IMR-90 (cell line): ENCODE measurements at regions not wholly inside any gene's neighbourhood (a gene's known extent, or its start where the extent isn't known, plus 50 kb on each side); places are given as distances from the start of the nearest gene placed in this dataset.

Experiments
- ATAC-seq: fragments of 200-7000 bp; cut with Tn5 transposase; 2 replicates; pipeline ENCODE4 v1.9.1; 2020; ENCODE audit warnings: low read depth, mild to moderate bottlenecking, moderate library complexity
- BruUV-seq: library from RNA; stranded (reverse); fragments of 400-500 nt; replicated peaks from 2 replicates; lab custom pipeline; 2021; lab: Mats Ljungman, UMichigan
- CTCF ChIA-PET: fragments of 300-600 bp; formaldehyde crosslinking; extraction: SDS; loops from one replicate; lab custom pipeline; 2021; ENCODE audit warnings: antibody characterized with exemption; lab: Yijun Ruan, JAX
- POLR2A ChIA-PET: fragments of 300-600 bp; sonication (Branson Sonifier 250); formaldehyde crosslinking; loops from one replicate; lab custom pipeline; 2022; ENCODE audit warnings: antibody characterized with exemption; ENCODE audit not compliant: unreplicated experiment; lab: Charles Lee
- DNase-seq: peaks from one replicate; pipeline ENCODE4 v3.0.0; 2013
- H2AFZ ChIP-seq: replicated peaks from 2 replicates; pipeline ENCODE3; 2013; ENCODE audit warnings: low read length, mild to moderate bottlenecking; ENCODE audit not compliant: poor library complexity
- H2AK5ac ChIP-seq: 2 replicates; pipeline ENCODE4 v1.6.1; 2013; ENCODE audit warnings: low read depth, low read length, inconsistent platforms
- H2AK9ac ChIP-seq: replicated peaks from 2 replicates; pipeline ENCODE3; 2013; ENCODE audit warnings: mild to moderate bottlenecking, low read depth, low read length, moderate library complexity; ENCODE audit not compliant: poor library complexity
- H2BK120ac ChIP-seq: 2 replicates; pipeline ENCODE4 v1.6.1; 2013; ENCODE audit warnings: low read depth, low read length, inconsistent platforms
- H2BK15ac ChIP-seq: 3 replicates; pipeline ENCODE4 v1.6.1; 2013; ENCODE audit warnings: low read depth, low read length, inconsistent platforms
- H2BK20ac ChIP-seq: 2 replicates; pipeline ENCODE4 v1.6.1; 2013; ENCODE audit warnings: low read depth, mild to moderate bottlenecking, inconsistent platforms, low read length, moderate library complexity
- H2BK5ac ChIP-seq: 2 replicates; pipeline ENCODE4 v1.6.1; 2013; ENCODE audit warnings: mild to moderate bottlenecking, low read depth, low read length, inconsistent platforms; ENCODE audit not compliant: poor library complexity, severe bottlenecking
- H3K14ac ChIP-seq: replicated peaks from 2 replicates; pipeline ENCODE4 v1.6.1; 2013; ENCODE audit warnings: low read depth, low read length, inconsistent platforms
- H3K18ac ChIP-seq: 2 replicates; pipeline ENCODE4 v1.6.1; 2013; ENCODE audit warnings: low read depth, low read length, control low read depth
- H3K23ac ChIP-seq: 2 replicates; pipeline ENCODE4 v1.6.1; 2013; ENCODE audit warnings: low read depth, low read length, inconsistent platforms
- H3K27ac ChIP-seq: 2 replicates; pipeline ENCODE4 v1.5.1; 2013; ENCODE audit warnings: mild to moderate bottlenecking, control low read depth, low read length; ENCODE audit not compliant: insufficient read depth
- H3K27me3 ChIP-seq: 2 replicates; pipeline ENCODE4 v1.6.1; 2013; ENCODE audit warnings: low read length; ENCODE audit not compliant: control insufficient read depth, insufficient read depth
- H3K36me3 ChIP-seq: 2 replicates; pipeline ENCODE4 v1.6.1; 2013; ENCODE audit warnings: low read length, mixed read lengths; ENCODE audit not compliant: control insufficient read depth, insufficient read depth
- H3K4ac ChIP-seq: 2 replicates; pipeline ENCODE4 v1.6.1; 2013; ENCODE audit warnings: low read depth, low read length, inconsistent platforms
- H3K4me1 ChIP-seq: 2 replicates; pipeline ENCODE4 v1.6.1; 2013; ENCODE audit warnings: low read length, mixed read lengths; ENCODE audit not compliant: control insufficient read depth, insufficient read depth
- H3K4me2 ChIP-seq: 2 replicates; pipeline ENCODE4 v1.6.1; 2013; ENCODE audit warnings: low read depth, mild to moderate bottlenecking, control low read depth, low read length, moderate library complexity
- H3K4me3 ChIP-seq: 2 replicates; pipeline ENCODE4 v1.5.1; 2013; ENCODE audit warnings: low read depth, mild to moderate bottlenecking, control low read depth, low read length, moderate library complexity; ENCODE audit not compliant: insufficient read depth
- H3K56ac ChIP-seq: 2 replicates; pipeline ENCODE4 v1.6.1; 2013; ENCODE audit warnings: low read length, inconsistent platforms; ENCODE audit not compliant: insufficient read depth; ENCODE audit errors: extremely low read depth
- H3K79me1 ChIP-seq, 2 experiments: 2 replicates each; pipeline ENCODE4 v1.6.1; 2013; ENCODE audit warnings: low read length in 2 of 2, inconsistent platforms in 1 of 2, low read depth in 1 of 2
- H3K9ac ChIP-seq: 2 replicates; pipeline ENCODE4 v1.6.1; 2013; ENCODE audit warnings: low read depth, low read length, control low read depth
- H3K9me1 ChIP-seq: 2 replicates; pipeline ENCODE4 v1.6.1; 2013; ENCODE audit warnings: low read length, inconsistent platforms; ENCODE audit not compliant: insufficient read depth
- H3K9me3 ChIP-seq: 2 replicates; pipeline ENCODE4 v1.6.1; 2013; ENCODE audit warnings: low read length; ENCODE audit not compliant: control insufficient read depth, insufficient read depth
- H4K20me1 ChIP-seq: 2 replicates; pipeline ENCODE4 v1.6.1; 2013; ENCODE audit warnings: low read length, inconsistent platforms; ENCODE audit not compliant: insufficient read depth
- H4K5ac ChIP-seq: 2 replicates; pipeline ENCODE4 v1.6.1; 2013; ENCODE audit warnings: mild to moderate bottlenecking, low read depth, low read length, control low read depth
- H4K8ac ChIP-seq, 2 experiments: 2 replicates each; pipeline ENCODE4 v1.6.1; 2013; ENCODE audit warnings: low read depth in 2 of 2, low read length in 2 of 2, control low read depth in 1 of 2, inconsistent platforms in 1 of 2
- H4K91ac ChIP-seq: 2 replicates; pipeline ENCODE4 v1.6.1; 2013; ENCODE audit warnings: low read depth, low read length, inconsistent platforms; ENCODE audit not compliant: insufficient read depth
- CHD1 ChIP-seq: IDR thresholded peaks from 2 replicates; pipeline ENCODE4 v1.6.1; 2012; ENCODE audit warnings: low read depth, low read length, improper control_type of control experiment
- MAZ ChIP-seq: IDR thresholded peaks from 2 replicates; pipeline ENCODE4 v1.6.1; 2012; ENCODE audit warnings: low read depth, mild to moderate bottlenecking, low read length, improper control_type of control experiment, moderate library complexity, borderline replicate concordance
- MXI1 ChIP-seq: IDR thresholded peaks from 2 replicates; pipeline ENCODE4 v1.6.1; 2012; ENCODE audit warnings: low read depth, mild to moderate bottlenecking, low read length, moderate library complexity, borderline replicate concordance
- WGBS, 2 experiments: methylation state at CpG; one replicate each; pipeline versions ENCODE4 v1.1.5 to v1.1.7; 2013; ENCODE audit warnings: missing lambda C conversion rate in 2 of 2; ENCODE audit not compliant: insufficient read length in 1 of 2; ENCODE audit errors: extremely low coverage in 2 of 2; 5-methylcytosine and 5-hydroxymethylcytosine counted together
- dilution Hi-C: fragments of 300-500 bp; cut with HindIII; formaldehyde crosslinking; loops from one replicate; pipeline ENCODE4 v1.14.3; 2018; ENCODE audit warnings: low sequenced_read_pairs; ENCODE audit not compliant: unreplicated experiment
- in situ Hi-C: fragments of 300-500 bp; cut with MboI; formaldehyde crosslinking; loops from 3 replicates; pipeline ENCODE4 v1.14.3; 2019; ENCODE audit warnings: low sequenced_read_pairs, inconsistent platforms, mixed read lengths
- intact Hi-C: fragments of 100-400 bp; cut with micrococcal nuclease; formaldehyde crosslinking; loops from 2 replicates; pipeline ENCODE4 v1.10.0; 2022

DNA sequence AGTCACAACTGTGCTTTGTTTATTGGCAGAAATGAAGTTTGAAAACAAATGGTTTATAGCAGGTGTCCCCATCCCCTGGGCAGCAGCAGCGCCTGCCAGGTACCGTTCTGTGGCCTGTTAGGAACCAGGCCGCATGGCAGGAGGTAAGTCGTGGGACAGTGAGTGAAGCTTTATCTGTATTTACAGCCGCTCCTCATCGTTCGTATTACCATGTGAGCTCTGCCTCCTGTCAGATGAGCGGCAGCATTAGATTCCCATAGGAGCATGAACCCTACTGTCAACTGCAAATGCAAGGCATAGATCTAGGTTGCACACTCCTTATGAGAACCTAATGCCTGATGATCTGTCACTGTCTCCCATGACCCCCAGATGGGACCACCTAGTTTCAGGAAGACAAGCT lies 63.4 kb upstream of the SOD1 start:
- no peaks in the 10 kb centered on the region for H3K4me1 ChIP-seq
- H3K4me3 ChIP-seq = no peak overlapping the region
- no TSS peak for BruUV-seq
- H3K4ac ChIP-seq = no peak overlapping the region
- dilution Hi-C loops (no loop called here), intact Hi-C loops (no loop called here), in situ Hi-C loops (no loop called here)
- no peak overlapping the region for H3K56ac ChIP-seq
- H3K4me2 ChIP-seq = no peak overlapping the region
- H3K27me3 ChIP-seq = no peaks in the 10 kb centered on the region; the same call in 1 of the 2 replicates
- no peak overlapping the region for H2BK20ac ChIP-seq
- H3K79me1 ChIP-seq = no peaks in the 10 kb centered on the region
- H2BK120ac ChIP-seq = no peak overlapping the region
- CTCF ChIA-PET = no interaction called here
- no peak overlapping the region for H3K27ac ChIP-seq
- H3K36me3 ChIP-seq = no peaks in the 10 kb centered on the region
- H3K18ac ChIP-seq = no peak overlapping the region
- H3K9ac ChIP-seq = no peak overlapping the region
- POLR2A ChIA-PET = no interaction called here
- H3K9me1 ChIP-seq = no peaks in the 10 kb centered on the region
- no peak overlapping the region for H4K91ac ChIP-seq
- H4K5ac ChIP-seq = no peak overlapping the region
- H4K8ac ChIP-seq = no peak overlapping the region
- H3K9me3 ChIP-seq = no peaks in the 10 kb centered on the region
- DNase-seq (no peak), ATAC-seq (no peak)
- H3K23ac ChIP-seq = no peak overlapping the region
- H2AK5ac ChIP-seq = no peak overlapping the region
- no peak overlapping the region for H2BK15ac ChIP-seq
- H4K20me1 ChIP-seq = no peaks in the 10 kb centered on the region
- WGBS, 2 experiments = 73% methylated on average over 5 of the region's 8 CpGs; no CpG with 5 or more reads in 1 of the 2 experiments
- H3K14ac ChIP-seq = no peak overlapping the region
- no peak overlapping the region for H2AK9ac ChIP-seq
- TF ChIP-seq MXI1 = no peak
- TF ChIP-seq MAZ = no peak
- TF ChIP-seq CHD1 = no peak
- no peak overlapping the region for H2AFZ ChIP-seq
- H2BK5ac ChIP-seq = no peak overlapping the region
